Mucosa of descending colon (tissue), 3 donors: ENCODE measurements at regions not wholly inside any gene's neighbourhood (a gene's known extent, or its start where the extent isn't known, plus 50 kb on each side); places are given as distances from the start of the nearest gene placed in this dataset.
"Not testable (repeated sequence)": the region's sequence is repeated elsewhere in the genome, so short reads cannot be mapped to it uniquely, and the experiment has no call there.

ENCODE experiments used
- ATAC-seq: fragments of 200-7000 bp; cut with Tn5 transposase; one replicate; pipeline ENCODE4 v1.9.1; 2020; ENCODE audit warnings: mild to moderate bottlenecking, moderate library complexity
- DNase-seq, 3 donors: peaks; one replicate each; pipeline ENCODE4 v3.0.0-alpha.2; 2020
- H3K36me3 ChIP-seq: fragments of 200-600 bp; one replicate; pipeline ENCODE4 v1.8.0; 2021; ENCODE audit warnings: low read depth, mild to moderate bottlenecking
- H3K4me1 ChIP-seq: fragments of 200-600 bp; one replicate; pipeline ENCODE4 v1.8.0; 2021; ENCODE audit warnings: low read depth, mild to moderate bottlenecking
- H3K4me3 ChIP-seq: fragments of 200-600 bp; one replicate; pipeline ENCODE4 v1.8.0; 2021; ENCODE audit warnings: mild to moderate bottlenecking
- H3K9me3 ChIP-seq: fragments of 200-600 bp; one replicate; pipeline ENCODE4 v1.8.0; 2021; ENCODE audit warnings: mild to moderate bottlenecking
- intact Hi-C, 2 donors: fragments of 100-400 bp; cut with DNase I in 1 of 2; cut with micrococcal nuclease in 1 of 2; formaldehyde crosslinking; loops; one replicate each; pipeline versions ENCODE4 v1.11.0 to v1.11.1; 2022; cut with DNase I, micrococcal nuclease
- TF ChIP-seq, protein P1 (sequence below): fragments of 200-600 bp; IDR thresholded peaks from one replicate; pipeline ENCODE4 v1.8.0; 2022; ENCODE audit warnings: antibody characterized with exemption, mild to moderate bottlenecking
- donor health status: DM: no; HTN: no; CAD: no; lungs with moderate emphysema.
- donor health status: DM: no; HTN: no; CAD: no.
- donor health status: DM: no; HTN: yes; CAD: no.

- intact Hi-C loops = no loop called here
- ATAC-seq (no peak), DNase-seq (no peak)
- H3K4me1 ChIP-seq = no peaks in the 10 kb centered on the region
- no peaks in the 10 kb centered on the region for H3K36me3 ChIP-seq
- H3K4me3 ChIP-seq = no peak overlapping the region
- H3K9me3 ChIP-seq = no peaks in the 10 kb centered on the region
- TF ChIP-seq, protein P1, sequence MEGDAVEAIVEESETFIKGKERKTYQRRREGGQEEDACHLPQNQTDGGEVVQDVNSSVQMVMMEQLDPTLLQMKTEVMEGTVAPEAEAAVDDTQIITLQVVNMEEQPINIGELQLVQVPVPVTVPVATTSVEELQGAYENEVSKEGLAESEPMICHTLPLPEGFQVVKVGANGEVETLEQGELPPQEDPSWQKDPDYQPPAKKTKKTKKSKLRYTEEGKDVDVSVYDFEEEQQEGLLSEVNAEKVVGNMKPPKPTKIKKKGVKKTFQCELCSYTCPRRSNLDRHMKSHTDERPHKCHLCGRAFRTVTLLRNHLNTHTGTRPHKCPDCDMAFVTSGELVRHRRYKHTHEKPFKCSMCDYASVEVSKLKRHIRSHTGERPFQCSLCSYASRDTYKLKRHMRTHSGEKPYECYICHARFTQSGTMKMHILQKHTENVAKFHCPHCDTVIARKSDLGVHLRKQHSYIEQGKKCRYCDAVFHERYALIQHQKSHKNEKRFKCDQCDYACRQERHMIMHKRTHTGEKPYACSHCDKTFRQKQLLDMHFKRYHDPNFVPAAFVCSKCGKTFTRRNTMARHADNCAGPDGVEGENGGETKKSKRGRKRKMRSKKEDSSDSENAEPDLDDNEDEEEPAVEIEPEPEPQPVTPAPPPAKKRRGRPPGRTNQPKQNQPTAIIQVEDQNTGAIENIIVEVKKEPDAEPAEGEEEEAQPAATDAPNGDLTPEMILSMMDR = no peak
Observed at GRCh38 chr1:181930187-181930586, 131.3 kb downstream of the ZNF648 start.

GRCh38 chr1:181926697-181927096 lies 134.8 kb downstream of the ZNF648 start:
- H3K4me1 ChIP-seq = no peaks in the 10 kb centered on the region
- DNase-seq = no peak
- TF ChIP-seq, protein P1 = no peak

DNA sequence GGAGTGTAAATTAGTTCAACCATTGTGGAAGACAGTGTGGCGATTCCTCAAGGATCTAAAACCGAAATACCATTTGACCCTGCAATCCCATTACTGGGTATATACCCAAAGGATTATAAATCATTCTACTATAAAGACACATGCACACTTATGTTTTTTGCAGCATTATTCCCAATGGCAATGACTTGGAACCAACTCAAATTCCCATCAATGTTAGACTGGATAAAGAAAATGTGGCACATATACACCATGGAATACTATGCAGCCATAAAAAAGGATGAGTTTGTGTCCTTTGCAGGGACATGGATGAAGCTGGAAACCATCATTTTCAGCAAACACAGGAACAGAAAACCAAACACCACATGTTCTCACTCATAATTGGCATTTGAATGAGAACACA lies 137.5 kb downstream of the ZNF648 start:
- H3K36me3 ChIP-seq, ATAC-seq, DNase-seq, H3K4me3 ChIP-seq, H3K9me3 ChIP-seq, H3K4me1 ChIP-seq, intact Hi-C loops: not testable (repeated sequence)

More at GRCh38 chr1:181926697-181927096, 134.8 kb downstream of the ZNF648 start:
- Histone ChIP-seq H3K9me3 (no peaks in the 10 kb centered on the region), H3K36me3 (no peaks in the 10 kb centered on the region), H3K4me3 (no peak overlapping the region)
- no peak for ATAC-seq
- intact Hi-C loops = no loop called here

GRCh38 chr1:181919542-181919941 lies 142.0 kb downstream of the ZNF648 start:
- no peak overlapping the region for H3K4me3 ChIP-seq
- no peak for DNase-seq
- intact Hi-C loops = no loop called here
- no peaks in the 10 kb centered on the region for H3K4me1 ChIP-seq
- no peak for ATAC-seq
- H3K36me3 ChIP-seq = no peaks in the 10 kb centered on the region
- no peaks in the 10 kb centered on the region for H3K9me3 ChIP-seq
- TF ChIP-seq, protein P1 = no peak

- H3K9me3 ChIP-seq = no peaks in the 10 kb centered on the region
- DNase-seq (no peak), ATAC-seq (no peak)
- no peak overlapping the region for H3K4me3 ChIP-seq
- H3K4me1 ChIP-seq = no peaks in the 10 kb centered on the region
- TF ChIP-seq, protein P1 = no peak
- H3K36me3 ChIP-seq = no peaks in the 10 kb centered on the region
- intact Hi-C loops = no loop called here
Observed at GRCh38 chr1:181918880-181919525, 142.5 kb downstream of the ZNF648 start.

- Histone ChIP-seq H3K4me3 (no peak overlapping the region), H3K9me3 (no peaks in the 10 kb centered on the region), H3K36me3 (no peaks in the 10 kb centered on the region), H3K4me1 (no peaks in the 10 kb centered on the region)
- DNase-seq = no peak
- TF ChIP-seq, protein P1 = no peak
- ATAC-seq = no peak
- intact Hi-C loops = no loop called here
Observed at GRCh38 chr1:181911715-181912114, 149.8 kb downstream of the ZNF648 start.
